GM18909 (cell line): ENCODE measurements at regions not wholly inside any gene's neighbourhood (a gene's known extent, or its start where the extent isn't known, plus 50 kb on each side); places are given as distances from the start of the nearest gene placed in this dataset.

ENCODE experiments used
- ATAC-seq: cut with Tn5 transposase; IDR thresholded peaks from one replicate; pipeline ENCODE4 v1.9.1; 2021; ENCODE audit warnings: mild to moderate bottlenecking; ENCODE audit not compliant: unreplicated experiment, poor library complexity

GRCh38 chr4:8775121-8775520 lies 96.5 kb downstream of the HMX1 start:
- no peak for ATAC-seq

DNA sequence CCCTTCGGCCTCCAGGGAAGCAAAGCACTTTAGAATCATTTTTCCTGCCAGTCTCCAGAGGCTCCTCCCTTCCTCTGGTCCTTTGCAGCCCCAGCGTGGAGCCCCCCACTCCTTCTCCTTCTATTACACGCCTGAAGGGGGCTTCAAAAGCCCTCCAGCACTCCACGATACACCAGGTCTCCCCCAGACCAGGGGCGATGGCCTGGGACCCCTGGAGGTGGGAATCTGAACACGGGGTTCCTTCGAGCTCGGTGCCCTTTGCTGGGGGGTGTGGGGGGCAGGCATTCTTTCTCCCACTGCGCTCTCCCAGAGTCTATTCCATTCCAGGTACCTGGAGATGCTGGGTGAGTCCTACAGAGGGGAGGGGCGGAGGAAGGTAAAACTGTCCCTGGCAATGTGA lies 97.6 kb downstream of the HMX1 start:
- ATAC-seq, result no peak

DNA sequence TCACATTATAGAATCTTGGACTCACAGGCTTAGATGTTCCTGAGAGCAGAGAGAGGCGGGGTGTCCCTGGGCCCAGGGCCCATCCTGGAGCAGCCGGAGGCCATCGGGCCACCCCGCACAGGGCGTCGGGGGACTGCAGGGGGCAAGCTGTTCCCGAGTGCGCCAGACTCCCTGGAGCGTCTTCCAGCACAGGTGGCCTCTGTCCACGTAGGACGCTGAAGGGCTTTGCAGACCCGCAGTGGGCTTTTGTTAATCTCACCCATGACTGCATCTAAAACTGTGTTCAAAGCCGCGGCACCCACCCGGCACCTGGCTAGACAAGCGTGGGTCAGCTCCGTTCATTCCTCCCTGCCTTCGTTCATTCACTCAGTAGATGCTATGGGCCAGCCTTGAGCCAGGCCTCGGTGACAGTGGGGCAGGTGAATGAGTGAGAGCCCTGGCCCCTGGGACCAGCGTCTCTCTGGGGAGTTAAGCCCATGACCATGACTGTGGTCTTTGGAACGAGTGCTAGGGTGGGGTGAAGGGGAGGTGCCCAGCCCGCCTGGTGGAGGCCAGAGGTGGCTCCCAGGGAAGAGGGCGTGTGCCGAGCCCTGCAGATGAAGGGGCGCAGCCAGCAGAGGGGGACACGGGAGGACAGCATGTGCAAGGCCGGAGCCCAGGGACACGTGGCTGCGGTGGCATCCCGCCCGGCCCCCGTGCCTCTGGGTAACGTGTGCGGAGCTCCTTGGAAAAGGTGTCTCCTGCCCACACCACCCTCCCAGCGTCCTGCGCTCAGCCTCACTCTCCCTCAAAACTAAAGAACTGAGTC lies 98.3 kb downstream of the HMX1 start:
- no peak for ATAC-seq

GRCh38 chr4:8772499-8773123 lies 99.0 kb downstream of the HMX1 start:
- no peak for ATAC-seq

GRCh38 chr4:8771666-8772065 lies 100.0 kb downstream of the HMX1 start:
- no peak for ATAC-seq

GRCh38 chr4:8771258-8771590 lies 100.4 kb downstream of the HMX1 start:
- ATAC-seq, result no peak

DNA sequence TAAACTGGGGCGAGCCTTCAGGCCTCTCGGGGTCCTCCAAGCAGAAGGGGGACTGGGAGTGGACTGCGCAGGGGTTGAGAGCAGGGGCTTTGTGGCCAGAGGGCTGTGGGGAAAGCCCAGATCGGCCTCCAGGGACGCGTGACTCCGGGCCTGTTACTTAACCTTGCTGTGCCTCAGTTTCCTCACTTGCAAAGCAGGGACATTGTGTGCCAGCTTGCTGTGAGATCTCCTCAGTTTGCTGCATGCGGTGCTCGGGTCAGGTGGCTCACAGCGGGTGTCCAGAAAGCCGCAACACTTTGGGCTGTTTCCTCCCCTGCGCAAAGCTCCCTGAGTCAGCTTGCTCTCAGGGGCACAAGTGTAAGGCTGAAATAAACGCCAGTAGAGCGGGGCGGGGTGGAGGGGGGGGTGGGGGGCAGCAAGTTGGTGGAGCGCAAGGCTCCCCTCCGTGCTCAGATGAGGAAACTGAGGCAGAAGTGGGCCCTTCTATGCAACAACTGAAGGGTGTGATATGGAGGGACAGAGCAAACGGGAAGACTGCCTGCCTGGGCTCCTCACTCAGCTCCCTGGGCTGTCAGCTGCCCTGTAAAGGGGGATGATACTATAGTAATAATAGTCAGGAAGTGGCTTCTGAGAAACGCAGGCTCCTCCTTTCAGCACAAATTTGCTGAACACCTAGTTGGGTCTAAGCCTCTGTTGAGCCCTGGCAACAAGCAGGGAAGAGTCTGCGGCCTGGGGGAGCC lies 101.0 kb downstream of the HMX1 start:
- ATAC-seq, result no peak

- no peak for ATAC-seq
Observed at GRCh38 chr4:8769645-8770517, 101.8 kb downstream of the HMX1 start.

- ATAC-seq, result no peak
Observed at GRCh38 chr4:8768357-8768999, 103.2 kb downstream of the HMX1 start.

DNA sequence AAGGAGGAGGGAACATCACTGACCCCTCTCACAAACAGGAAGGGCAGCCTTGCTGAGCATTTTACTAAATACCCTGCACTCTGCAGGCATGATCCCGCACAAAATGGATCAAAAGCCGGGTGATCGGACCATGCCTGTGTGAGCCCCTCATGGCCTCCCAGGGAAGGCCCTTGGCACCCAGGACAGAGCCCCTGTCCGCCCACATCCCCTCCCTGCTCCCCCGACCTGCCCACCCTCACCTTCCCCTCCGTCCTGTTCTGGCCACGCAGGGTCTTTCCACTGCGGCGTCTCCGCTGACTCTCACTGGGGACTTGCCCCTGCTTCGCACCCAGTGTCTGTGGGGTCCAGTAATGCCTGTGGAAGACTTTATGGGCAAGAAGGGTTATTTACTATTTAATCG lies 105.0 kb downstream of the HMX1 start:
- no peak for ATAC-seq

- no peak for ATAC-seq
Observed at GRCh38 chr4:8765631-8766590, 105.7 kb downstream of the HMX1 start.

GRCh38 chr4:8765084-8765483 lies 106.6 kb downstream of the HMX1 start:
- no peak for ATAC-seq

- ATAC-seq, result no peak
Observed at GRCh38 chr4:8763966-8764901, 107.4 kb downstream of the HMX1 start.

- no peak for ATAC-seq
Observed at GRCh38 chr4:8762951-8763735, 108.5 kb downstream of the HMX1 start.

- ATAC-seq, result no peak
Observed at GRCh38 chr4:8762356-8762755, 109.3 kb downstream of the HMX1 start.

DNA sequence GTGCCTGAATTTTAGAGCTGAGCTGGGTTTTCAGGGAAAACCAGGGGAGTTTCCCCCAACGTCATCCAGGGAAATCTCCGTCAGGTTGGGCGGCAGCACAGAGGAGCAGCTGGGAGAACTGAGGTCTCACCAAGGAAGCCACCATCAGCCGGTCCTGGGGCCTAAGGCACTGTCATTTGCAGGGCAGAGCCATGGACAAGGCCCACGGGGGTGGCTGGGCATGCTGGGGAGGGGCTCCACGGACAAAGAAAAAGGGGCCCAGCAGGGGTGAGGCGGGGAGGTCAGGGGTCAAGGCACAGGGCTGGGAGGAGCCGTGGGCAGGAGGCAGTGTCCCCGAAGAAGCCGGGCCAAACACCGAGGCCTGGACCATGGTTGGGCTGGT lies 109.8 kb downstream of the HMX1 start:
- no peak for ATAC-seq

DNA sequence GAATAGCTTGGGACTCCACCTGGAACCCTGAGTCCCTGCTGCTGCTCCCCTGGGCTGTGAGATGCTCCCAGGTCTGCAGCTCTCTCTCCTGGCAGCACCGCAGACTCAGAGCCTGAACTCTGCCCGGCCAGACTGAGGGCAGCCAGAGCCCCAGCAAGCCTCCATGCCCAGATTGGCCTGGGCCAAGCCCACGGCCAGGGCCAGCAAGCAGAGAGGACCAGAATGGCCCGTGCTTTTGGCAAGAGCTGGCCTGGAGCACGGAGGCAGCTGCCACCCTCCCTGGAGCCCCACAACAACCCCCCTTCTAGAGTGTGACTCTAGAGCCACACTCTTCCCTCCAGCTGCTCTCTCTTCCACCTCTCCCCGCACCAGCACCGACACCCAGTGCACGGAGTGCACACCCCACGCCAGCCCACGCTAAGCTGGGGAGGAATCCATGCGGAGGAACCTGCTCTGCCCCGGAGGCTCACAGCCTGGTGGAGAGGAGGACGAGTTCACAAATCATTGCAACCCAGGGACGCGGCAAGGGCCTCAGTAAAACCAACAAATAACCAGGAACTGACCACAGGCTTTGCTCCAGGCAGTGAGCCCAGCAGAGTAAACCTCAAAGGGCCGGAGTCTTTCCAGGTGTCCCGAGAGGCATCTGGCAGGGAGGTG lies 110.3 kb downstream of the HMX1 start:
- no peak for ATAC-seq
